ENCODE measurements at regions not wholly inside any gene's neighbourhood (a gene's known extent, or its start where the extent isn't known, plus 50 kb on each side); places are given as distances from the start of the nearest gene placed in this dataset.

- TF ChIP-seq POLR2AphosphoS5 (IDR thresholded peaks at IDR 0.05) (no peak), POLR2A (IDR thresholded peaks at IDR 0.05) (no peak), CTCF (IDR thresholded peaks at IDR 0.05 in 8 of 11, conservative IDR thresholded peaks at IDR 0.05 in 3 of 11) (no peak)
Measured at GRCh38 chr7:145916776-145917175, 199.8 kb upstream of the CNTNAP2 start.
